PC-3 (cell line): ENCODE measurements at regions not wholly inside any gene's neighbourhood (a gene's known extent, or its start where the extent isn't known, plus 50 kb on each side); places are given as distances from the start of the nearest gene placed in this dataset.

ENCODE experiments used
- CTCF ChIP-seq: fragments of 300-600 bp; sonication (generic); conservative IDR thresholded peaks from 2 replicates; pipeline ENCODE4 v1.5.1; 2017; ENCODE audit warnings: antibody characterized with exemption, low read depth, mild to moderate bottlenecking, low read length
- EZH2 ChIP-seq: fragments of 300-600 bp; sonication (generic); IDR thresholded peaks from one replicate; pipeline ENCODE4 v1.6.1; 2017; ENCODE audit warnings: antibody characterized with exemption, mild to moderate bottlenecking, low read length; ENCODE audit not compliant: unreplicated experiment
- EZH2phosphoT487 ChIP-seq: fragments of 300-600 bp; sonication (generic); IDR thresholded peaks from 2 replicates; pipeline ENCODE4 v1.6.1; 2018; ENCODE audit warnings: mild to moderate bottlenecking, antibody characterized with exemption, low read length, borderline replicate concordance

- TF ChIP-seq CTCF (no peak), EZH2 (no peak), EZH2phosphoT487 (no peak)
Observed at GRCh38 chr12:34214011-34214410, 191.7 kb downstream of the ALG10 start.
